ENCODE measurements at regions not wholly inside any gene's neighbourhood (a gene's known extent, or its start where the extent isn't known, plus 50 kb on each side); places are given as distances from the start of the nearest gene placed in this dataset.

GRCh38 chr20:39145921-39146320 is 183.8 kb downstream of the DHX35 start:
- TF ChIP-seq EZH2 (IDR thresholded peaks at IDR 0.05; ENCODE audit: insufficient read depth, poor library complexity, severe bottlenecking) (no peak), EZH2phosphoT487 (IDR thresholded peaks at IDR 0.05; ENCODE audit: insufficient read depth, low read depth) (no peak)
